ENCODE measurements at regions not wholly inside any gene's neighbourhood (a gene's known extent, or its start where the extent isn't known, plus 50 kb on each side); places are given as distances from the start of the nearest gene placed in this dataset.

DNA sequence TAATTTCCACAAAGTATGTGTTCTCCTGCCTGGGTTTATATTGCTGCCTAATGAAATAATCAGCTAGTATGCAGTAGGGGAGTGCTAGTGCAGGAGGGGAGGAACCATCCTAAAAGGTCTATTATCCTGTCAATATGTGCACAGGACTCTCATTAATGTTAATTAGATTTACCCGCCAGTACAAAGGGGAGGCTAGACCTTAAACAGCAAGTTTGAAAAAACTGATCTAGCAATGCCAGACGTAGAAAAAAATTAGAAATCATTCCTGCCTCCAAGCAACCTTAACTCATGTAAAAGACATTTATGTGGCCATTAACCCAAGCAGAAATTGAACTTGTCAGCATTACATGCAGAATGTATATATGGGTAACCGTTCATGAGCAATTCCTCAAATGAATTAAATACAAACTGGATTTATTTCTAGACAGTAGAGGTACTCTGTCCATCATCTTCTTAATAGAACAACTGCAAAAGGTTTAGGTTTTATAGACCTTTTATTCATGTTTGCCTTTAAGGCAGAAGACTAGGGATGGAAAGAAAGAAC is 294.3 kb upstream of the TENM3 start:
- TF ChIP-seq, protein P1, sequence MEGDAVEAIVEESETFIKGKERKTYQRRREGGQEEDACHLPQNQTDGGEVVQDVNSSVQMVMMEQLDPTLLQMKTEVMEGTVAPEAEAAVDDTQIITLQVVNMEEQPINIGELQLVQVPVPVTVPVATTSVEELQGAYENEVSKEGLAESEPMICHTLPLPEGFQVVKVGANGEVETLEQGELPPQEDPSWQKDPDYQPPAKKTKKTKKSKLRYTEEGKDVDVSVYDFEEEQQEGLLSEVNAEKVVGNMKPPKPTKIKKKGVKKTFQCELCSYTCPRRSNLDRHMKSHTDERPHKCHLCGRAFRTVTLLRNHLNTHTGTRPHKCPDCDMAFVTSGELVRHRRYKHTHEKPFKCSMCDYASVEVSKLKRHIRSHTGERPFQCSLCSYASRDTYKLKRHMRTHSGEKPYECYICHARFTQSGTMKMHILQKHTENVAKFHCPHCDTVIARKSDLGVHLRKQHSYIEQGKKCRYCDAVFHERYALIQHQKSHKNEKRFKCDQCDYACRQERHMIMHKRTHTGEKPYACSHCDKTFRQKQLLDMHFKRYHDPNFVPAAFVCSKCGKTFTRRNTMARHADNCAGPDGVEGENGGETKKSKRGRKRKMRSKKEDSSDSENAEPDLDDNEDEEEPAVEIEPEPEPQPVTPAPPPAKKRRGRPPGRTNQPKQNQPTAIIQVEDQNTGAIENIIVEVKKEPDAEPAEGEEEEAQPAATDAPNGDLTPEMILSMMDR (IDR thresholded peaks at IDR 0.05) = no peak
- no peak for TF ChIP-seq POLR2A (IDR thresholded peaks at IDR 0.05)

Measured in heart left ventricle (tissue), 13 donors.